Trophoblast cell (in vitro differentiated cells and primary cell): ENCODE measurements at regions not wholly inside any gene's neighbourhood (a gene's known extent, or its start where the extent isn't known, plus 50 kb on each side); places are given as distances from the start of the nearest gene placed in this dataset.

Experiments used
- DNase-seq, 2 donors: peaks; one replicate each; pipeline ENCODE4 v3.0.0-alpha.2; 2016
- H2AFZ ChIP-seq: 2 replicates; pipeline ENCODE4 v1.6.1; 2013; ENCODE audit warnings: low read length, moderate library complexity, mild to moderate bottlenecking; ENCODE audit not compliant: insufficient read depth, poor library complexity
- H2AK5ac ChIP-seq: 2 replicates; pipeline ENCODE4 v1.6.1; 2013; ENCODE audit warnings: mild to moderate bottlenecking, low read length
- H2BK120ac ChIP-seq: 2 replicates; pipeline ENCODE4 v1.6.1; 2013; ENCODE audit warnings: low read length, mild to moderate bottlenecking, moderate library complexity; ENCODE audit not compliant: insufficient read depth, poor library complexity
- H2BK12ac ChIP-seq: 2 replicates; pipeline ENCODE4 v1.6.1; 2013; ENCODE audit warnings: mild to moderate bottlenecking, low read length, moderate library complexity
- H2BK5ac ChIP-seq: 2 replicates; pipeline ENCODE4 v1.6.1; 2013; ENCODE audit warnings: low read length, low read depth, moderate library complexity, mild to moderate bottlenecking; ENCODE audit not compliant: poor library complexity
- H3K14ac ChIP-seq: 2 replicates; pipeline ENCODE4 v1.6.1; 2013; ENCODE audit warnings: mild to moderate bottlenecking, low read length
- H3K18ac ChIP-seq: 2 replicates; pipeline ENCODE4 v1.6.1; 2013; ENCODE audit warnings: mild to moderate bottlenecking, low read length
- H3K23ac ChIP-seq: 2 replicates; pipeline ENCODE4 v1.6.1; 2013; ENCODE audit warnings: low read length
- H3K27ac ChIP-seq: 2 replicates; pipeline ENCODE4 v1.5.1; 2013; ENCODE audit warnings: low read depth, mild to moderate bottlenecking, inconsistent platforms, low read length, moderate library complexity
- H3K27me3 ChIP-seq: 2 replicates; pipeline ENCODE4 v1.6.1; 2013; ENCODE audit warnings: inconsistent platforms, mild to moderate bottlenecking, low read length, moderate library complexity; ENCODE audit not compliant: insufficient read depth
- H3K36me3 ChIP-seq, 2 experiments: 1 replicate in 1 of 2; 2 replicates in 1 of 2; pipeline ENCODE4 v1.6.1; 2013; ENCODE audit warnings: low read length in 2 of 2, mild to moderate bottlenecking in 2 of 2, moderate library complexity in 1 of 2; ENCODE audit not compliant: insufficient read depth in 2 of 2, control insufficient read depth in 1 of 2
- H3K4ac ChIP-seq: 2 replicates; pipeline ENCODE4 v1.6.1; 2013; ENCODE audit warnings: low read depth, mild to moderate bottlenecking, low read length, moderate library complexity
- H3K4me1 ChIP-seq, 2 experiments: 1 replicate in 1 of 2; 2 replicates in 1 of 2; pipeline ENCODE4 v1.6.1; 2013; ENCODE audit warnings: low read length in 2 of 2, mild to moderate bottlenecking in 2 of 2, moderate library complexity in 1 of 2; ENCODE audit not compliant: insufficient read depth in 2 of 2, control insufficient read depth in 1 of 2
- H3K4me2 ChIP-seq: 2 replicates; pipeline ENCODE4 v1.6.1; 2013; ENCODE audit warnings: inconsistent platforms, mild to moderate bottlenecking, low read length, moderate library complexity
- H3K4me3 ChIP-seq: 2 replicates; pipeline ENCODE4 v1.5.1; 2013; ENCODE audit warnings: mild to moderate bottlenecking, low read depth, low read length, inconsistent platforms
- H3K79me1 ChIP-seq: one replicate; pipeline ENCODE4 v1.6.1; 2013; ENCODE audit warnings: low read length
- H3K79me2 ChIP-seq: 2 replicates; pipeline ENCODE4 v1.6.1; 2013; ENCODE audit warnings: low read length, mild to moderate bottlenecking; ENCODE audit not compliant: control insufficient read depth, insufficient read depth, poor library complexity
- H3K9ac ChIP-seq: 2 replicates; pipeline ENCODE4 v1.6.1; 2013; ENCODE audit warnings: mild to moderate bottlenecking, low read length
- H3K9me3 ChIP-seq: 2 replicates; pipeline ENCODE4 v1.6.1; 2013; ENCODE audit warnings: low read depth, mild to moderate bottlenecking, control low read depth, inconsistent platforms, low read length; ENCODE audit not compliant: insufficient read depth
- H4K12ac ChIP-seq: 2 replicates; pipeline ENCODE4 v1.6.1; 2013; ENCODE audit warnings: low read depth, mild to moderate bottlenecking, low read length, moderate library complexity
- H4K8ac ChIP-seq: 2 replicates; pipeline ENCODE4 v1.6.1; 2013; ENCODE audit warnings: low read depth, mild to moderate bottlenecking, low read length, moderate library complexity
- H4K91ac ChIP-seq: one replicate; pipeline ENCODE4 v1.6.1; 2013; ENCODE audit warnings: low read depth, mild to moderate bottlenecking, low read length, moderate library complexity
- WGBS: extraction: QIAGEN DNeasy Blood & Tissue Kit; methylation state at CpG from one replicate; pipeline ENCODE4 v1.1.7; 2013; ENCODE audit warnings: missing lambda C conversion rate; ENCODE audit not compliant: insufficient read length, insufficient coverage; ENCODE audit errors: extremely low coverage; 5-methylcytosine and 5-hydroxymethylcytosine counted together

DNA sequence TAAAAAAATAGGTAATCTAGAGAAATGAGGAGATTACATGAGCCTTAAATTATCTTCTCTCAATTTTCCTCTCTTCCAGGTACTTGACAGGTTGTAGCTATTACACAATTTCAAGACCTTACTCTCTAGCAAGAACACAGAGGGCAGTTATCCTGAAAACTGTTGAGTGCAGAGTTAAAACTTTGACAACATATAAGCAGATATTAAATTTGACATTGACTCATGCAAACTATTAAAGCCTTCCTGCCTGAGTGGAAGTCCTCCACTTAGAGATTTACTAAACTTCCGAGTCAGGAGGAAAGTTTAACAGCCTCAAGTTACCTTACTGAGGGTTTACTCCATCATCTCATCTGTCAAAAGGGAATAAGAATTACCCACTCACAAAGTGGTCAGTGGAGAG lies 73.5 kb upstream of the ARID5B start:
- Histone ChIP-seq H3K14ac (no peak overlapping the region), H3K4me1 (peaks cover 0 to 5% of the 10 kb centered on the region in 2 experiments), H3K27ac (no peak overlapping the region), H3K36me3 (no peaks in the 10 kb centered on the region), H2AFZ (no peak overlapping the region), H3K79me2 (no peaks in the 10 kb centered on the region), H4K12ac (no peak overlapping the region), H3K4ac (no peak overlapping the region), H2AK5ac (no peak overlapping the region), H2BK120ac (no peak overlapping the region), H2BK5ac (no peak overlapping the region), H3K4me2 (no peak overlapping the region), H3K79me1 (no peaks in the 10 kb centered on the region), H4K91ac (no peak overlapping the region), H3K27me3 (no peaks in the 10 kb centered on the region), H3K23ac (no peak overlapping the region), H2BK12ac (no peak overlapping the region), H3K18ac (no peak overlapping the region), H3K4me3 (no peak overlapping the region), H4K8ac (no peak overlapping the region), H3K9me3 (no peaks in the 10 kb centered on the region), H3K9ac (no peak overlapping the region)
- WGBS = no CpG with 5 or more reads among the region's 1 CpG
- DNase-seq = no peak

DNA sequence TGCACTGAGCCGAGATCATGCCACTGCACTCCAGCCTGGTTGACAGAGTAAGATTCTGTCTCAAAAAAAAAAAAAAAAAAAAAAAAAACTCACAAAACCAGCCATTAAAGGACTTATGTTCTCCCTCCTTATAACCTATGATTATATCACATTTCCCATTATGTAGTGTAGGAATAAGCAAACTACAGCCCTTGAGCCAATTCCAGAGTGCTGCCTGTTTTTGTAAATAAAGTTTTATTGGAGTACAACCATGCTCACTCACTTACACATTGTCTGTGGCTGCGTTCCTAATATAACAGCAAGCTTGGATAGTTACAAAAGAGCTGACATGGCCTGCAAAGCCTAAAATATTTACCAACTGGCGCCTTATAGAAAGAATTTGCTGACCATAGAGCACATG lies 72.7 kb upstream of the ARID5B start:
- WGBS = no CpG with 5 or more reads among the region's 3 CpGs

DNA sequence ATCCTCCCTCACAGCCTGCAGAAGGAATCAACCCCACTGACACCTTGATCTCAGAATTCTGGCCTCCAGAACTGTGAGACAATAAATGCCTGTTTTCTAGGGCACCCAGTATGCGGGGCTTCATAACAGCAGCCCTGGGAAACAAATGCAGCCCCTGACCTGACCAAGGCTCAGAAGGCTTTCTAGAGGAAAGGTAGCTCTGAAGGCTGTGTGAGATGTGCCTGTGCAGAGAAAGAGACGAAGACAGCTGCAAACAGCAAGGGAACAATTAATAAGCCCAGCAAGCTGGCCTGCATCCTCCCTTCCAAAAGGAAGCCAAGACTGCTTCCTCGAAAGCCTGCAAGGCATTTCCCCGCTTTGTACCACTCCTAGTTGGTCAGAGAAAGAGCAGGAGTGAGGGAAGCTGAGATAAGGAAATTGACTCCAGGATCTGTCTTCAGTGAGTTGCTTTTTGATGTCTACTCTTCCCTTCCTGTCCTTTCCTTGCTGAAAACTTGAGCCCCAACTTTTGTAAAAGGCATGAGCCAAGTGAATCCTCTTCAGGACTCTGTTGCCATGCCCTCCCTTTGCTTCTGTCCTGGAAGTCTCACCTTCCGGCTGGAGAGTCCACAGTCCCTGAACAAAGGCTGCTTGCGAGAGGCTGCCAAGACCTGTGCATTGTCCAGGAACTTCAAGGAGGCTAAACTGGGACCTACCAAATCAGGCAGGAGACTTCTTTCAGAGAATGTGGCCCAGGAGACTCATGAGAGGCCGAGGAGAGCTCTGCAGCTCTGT lies 71.2 kb upstream of the ARID5B start:
- H2BK12ac ChIP-seq = no peak overlapping the region
- no peaks in the 10 kb centered on the region for H3K36me3 ChIP-seq
- no peaks in the 10 kb centered on the region for H3K9me3 ChIP-seq
- no peak overlapping the region for H2BK5ac ChIP-seq
- H2BK120ac ChIP-seq = no peak overlapping the region
- H3K27ac ChIP-seq = no peak overlapping the region
- H3K9ac ChIP-seq = no peak overlapping the region
- no peaks in the 10 kb centered on the region for H3K27me3 ChIP-seq
- no peak overlapping the region for H3K4me2 ChIP-seq
- no peaks in the 10 kb centered on the region for H3K79me1 ChIP-seq
- H2AFZ ChIP-seq = no peak overlapping the region
- no peak overlapping the region for H3K4ac ChIP-seq
- no peak overlapping the region for H4K91ac ChIP-seq
- H3K18ac ChIP-seq = no peak overlapping the region
- H3K4me3 ChIP-seq = no peak overlapping the region
- H3K14ac ChIP-seq = no peak overlapping the region
- no peaks in the 10 kb centered on the region for H3K79me2 ChIP-seq
- WGBS = no CpG with 5 or more reads among the region's 7 CpGs
- H4K8ac ChIP-seq = no peak overlapping the region
- no peak overlapping the region for H4K12ac ChIP-seq
- H3K4me1 ChIP-seq = peaks cover 4 to 5% of the 10 kb centered on the region in 2 experiments
- no peak overlapping the region for H3K23ac ChIP-seq
- H2AK5ac ChIP-seq = no peak overlapping the region
- DNase-seq = no peak

More for the DNA sequence above, 72.7 kb upstream of the ARID5B start:
- Histone ChIP-seq H3K18ac (no peak overlapping the region), H4K91ac (no peak overlapping the region), H3K36me3 (no peaks in the 10 kb centered on the region), H4K12ac (no peak overlapping the region), H2BK120ac (no peak overlapping the region), H3K9ac (no peak overlapping the region), H3K4me2 (no peak overlapping the region), H2AK5ac (no peak overlapping the region), H3K23ac (no peak overlapping the region), H3K79me2 (no peaks in the 10 kb centered on the region), H3K27me3 (no peaks in the 10 kb centered on the region), H4K8ac (no peak overlapping the region), H3K4me3 (no peak overlapping the region), H3K79me1 (no peaks in the 10 kb centered on the region), H3K27ac (no peak overlapping the region), H3K9me3 (no peaks in the 10 kb centered on the region), H3K4ac (no peak overlapping the region), H2BK5ac (no peak overlapping the region), H3K4me1 (peaks cover 0 to 5% of the 10 kb centered on the region in 2 experiments), H3K14ac (no peak overlapping the region), H2BK12ac (no peak overlapping the region), H2AFZ (no peak overlapping the region)
- no peak for DNase-seq

DNA sequence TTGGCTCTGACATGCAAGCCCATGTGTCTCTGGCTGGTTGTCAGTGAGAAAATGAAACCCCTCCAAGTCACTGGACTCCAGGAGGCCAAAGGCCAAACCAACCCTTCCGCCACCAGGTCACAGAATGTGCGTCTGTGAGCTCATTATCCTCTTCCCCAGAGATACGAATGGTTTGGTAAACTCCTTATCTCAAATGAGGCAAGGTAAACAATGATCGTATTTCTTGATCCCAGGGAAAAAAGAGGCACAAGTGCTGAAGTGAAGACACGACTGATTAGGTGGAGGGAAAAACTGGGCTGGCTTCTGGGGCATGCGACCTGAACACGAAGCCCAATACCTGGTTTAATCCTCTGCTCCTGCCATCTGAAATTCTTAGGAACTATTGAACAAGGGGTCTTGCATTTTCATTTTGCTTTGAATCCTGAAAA lies 70.6 kb upstream of the ARID5B start:
- DNase-seq = no peak
- no peak overlapping the region for H2BK5ac ChIP-seq
- no peak overlapping the region for H3K23ac ChIP-seq
- no peak overlapping the region for H4K8ac ChIP-seq
- no peak overlapping the region for H4K12ac ChIP-seq
- H3K79me1 ChIP-seq = no peaks in the 10 kb centered on the region
- H3K4me3 ChIP-seq = no peak overlapping the region
- H3K27ac ChIP-seq = no peak overlapping the region
- H3K18ac ChIP-seq = no peak overlapping the region
- no peak overlapping the region for H2AFZ ChIP-seq
- no peak overlapping the region for H3K9ac ChIP-seq
- no peak overlapping the region for H4K91ac ChIP-seq
- no peak overlapping the region for H3K4me2 ChIP-seq
- H3K79me2 ChIP-seq = no peaks in the 10 kb centered on the region
- H3K36me3 ChIP-seq = no peaks in the 10 kb centered on the region
- no peak overlapping the region for H2BK120ac ChIP-seq
- no CpG with 5 or more reads among the region's 7 CpGs for WGBS
- H2BK12ac ChIP-seq = no peak overlapping the region
- H3K9me3 ChIP-seq = no peaks in the 10 kb centered on the region
- no peak overlapping the region for H3K4ac ChIP-seq
- H2AK5ac ChIP-seq = no peak overlapping the region
- H3K14ac ChIP-seq = no peak overlapping the region
- no peaks in the 10 kb centered on the region for H3K27me3 ChIP-seq
- H3K4me1 ChIP-seq = peaks cover 4 to 5% of the 10 kb centered on the region in 2 experiments
